ENCODE measurements at regions not wholly inside any gene's neighbourhood (a gene's known extent, or its start where the extent isn't known, plus 50 kb on each side); places are given as distances from the start of the nearest gene placed in this dataset.

- WGBS, 5 donors = 29 to 44% (median 41%) methylated on average over 4 of the region's 4 CpGs
- H3K27me3 ChIP-seq (replicated peaks in 1 of 7) = no peaks in the 10 kb centered on the region
- intact Hi-C loops (cut with DNase I; ENCODE audit: low total_unique reads) = no loop called here
- no peaks in the 10 kb centered on the region for H3K36me3 ChIP-seq
- no peak for DNase-seq
- H3K4me3 ChIP-seq = no peak overlapping the region
- TF ChIP-seq POLR2A (IDR thresholded peaks at IDR 0.05) (no peak), POLR2AphosphoS5 (IDR thresholded peaks at IDR 0.05) (no peak), CTCF (IDR thresholded peaks at IDR 0.05 in 8 of 11, conservative IDR thresholded peaks at IDR 0.05 in 3 of 11) (no peak)
- no peaks in the 10 kb centered on the region for H3K9me3 ChIP-seq
- no peaks in the 10 kb centered on the region for H3K4me1 ChIP-seq
- peak overlapping the region in 2 of 8 donors; percentile 37 to 50 for H3K27ac ChIP-seq
Measured at GRCh38 chrX:20452487-20452886, 185.8 kb upstream of the RPS6KA3 start.

- intact Hi-C loops (cut with DNase I; ENCODE audit: low total_unique reads) = no loop called here
- no peaks in the 10 kb centered on the region for H3K9me3 ChIP-seq
- 43 to 93% (median 70%) methylated on average over 2 of the region's 2 CpGs for WGBS, 5 donors
- H3K27me3 ChIP-seq (replicated peaks in 1 of 7) = no peaks in the 10 kb centered on the region
- peak overlapping the region in 1 of 8 donors; percentile 37 for H3K27ac ChIP-seq
- no peaks in the 10 kb centered on the region for H3K36me3 ChIP-seq
- TF ChIP-seq POLR2A (IDR thresholded peaks at IDR 0.05) = no peak
- TF ChIP-seq POLR2AphosphoS5 (IDR thresholded peaks at IDR 0.05) = no peak
- no peak for TF ChIP-seq CTCF (IDR thresholded peaks at IDR 0.05 in 8 of 11, conservative IDR thresholded peaks at IDR 0.05 in 3 of 11)
- H3K4me3 ChIP-seq = no peak overlapping the region
- H3K4me1 ChIP-seq = no peaks in the 10 kb centered on the region
- no peak for DNase-seq
Measured at GRCh38 chrX:20451929-20452328, 185.2 kb upstream of the RPS6KA3 start.

- WGBS, 5 donors = 50 to 62% (median 55%) methylated on average over 2 of the region's 2 CpGs
- Histone ChIP-seq H3K9me3 (no peaks in the 10 kb centered on the region), H3K4me1 (peaks cover 0 to 12% (median 0%) of the 10 kb centered on the region in 6 donors), H3K36me3 (no peaks in the 10 kb centered on the region), H3K4me3 (no peak overlapping the region), H3K27me3 (replicated peaks in 1 of 7) (no peaks in the 10 kb centered on the region), H3K27ac (peak overlapping the region in 1 of 8 donors; percentile 13)
- TF ChIP-seq CTCF (IDR thresholded peaks at IDR 0.05 in 8 of 11, conservative IDR thresholded peaks at IDR 0.05 in 3 of 11) (no peak), POLR2AphosphoS5 (IDR thresholded peaks at IDR 0.05) (no peak), POLR2A (IDR thresholded peaks at IDR 0.05) (no peak)
- DNase-seq = no peak
- intact Hi-C loops (cut with DNase I; ENCODE audit: low total_unique reads) = loop anchor here (5.0 kb wide), 1 partner anchor 193 kb away; no protein-coding TSS in a partner anchor
Measured at GRCh38 chrX:20445109-20445508, 178.4 kb upstream of the RPS6KA3 start.

GRCh38 chrX:20442597-20442996 lies 175.9 kb upstream of the RPS6KA3 start:
- intact Hi-C loops (cut with DNase I; ENCODE audit: low total_unique reads) = no loop called here
- no peak overlapping the region for H3K4me3 ChIP-seq
- no peaks in the 10 kb centered on the region for H3K9me3 ChIP-seq
- WGBS, 5 donors = 27 to 41% (median 33%) methylated on average over 3 of the region's 3 CpGs
- no peak for TF ChIP-seq POLR2A (IDR thresholded peaks at IDR 0.05)
- TF ChIP-seq CTCF (IDR thresholded peaks at IDR 0.05 in 8 of 11, conservative IDR thresholded peaks at IDR 0.05 in 3 of 11) = peak; percentile 32 to 77 (median 64)
- peak in 1 of 3 donors; percentile 37 for TF ChIP-seq POLR2AphosphoS5 (IDR thresholded peaks at IDR 0.05)
- peak; percentile 92 for DNase-seq
- H3K27ac ChIP-seq = peak overlapping the region in 1 of 8 donors; percentile 11
- H3K27me3 ChIP-seq (replicated peaks in 1 of 7) = no peaks in the 10 kb centered on the region
- H3K4me1 ChIP-seq = peaks cover 0 to 16% (median 0%) of the 10 kb centered on the region in 6 donors
- no peaks in the 10 kb centered on the region for H3K36me3 ChIP-seq

Data from spleen (tissue), 11 donors.